ENCODE measurements at regions not wholly inside any gene's neighbourhood (a gene's known extent, or its start where the extent isn't known, plus 50 kb on each side); places are given as distances from the start of the nearest gene placed in this dataset.

GRCh38 chr9:81375187-81376100, 313.9 kb downstream of the TLE1 start:
- Histone ChIP-seq H3K36me3 (ENCODE audit: control insufficient read depth, insufficient read depth, low read length) (no peaks in the 10 kb centered on the region), H3K27ac (ENCODE audit: low read depth, low read length, severe bottlenecking) (peak overlapping the region; percentile 47), H3K9me3 (ENCODE audit: control insufficient read depth, low read length) (no peaks in the 10 kb centered on the region), H3K4me3 (ENCODE audit: extremely low read depth, insufficient read depth, low read length, poor library complexity, severe bottlenecking) (no peak overlapping the region), H3K4me1 (ENCODE audit: control insufficient read depth, insufficient read depth, low read length, poor library complexity, severe bottlenecking) (peaks cover 12% of the 10 kb centered on the region)
- WGBS, 2 experiments (ENCODE audit: insufficient coverage in 2 of 2): 88 to 94% methylated on average over 5 to 7 of the region's 10 CpGs

GRCh38 chr9:81374459-81375186, 314.7 kb downstream of the TLE1 start:
- Histone ChIP-seq H3K4me3 (ENCODE audit: extremely low read depth, insufficient read depth, low read length, poor library complexity, severe bottlenecking) (no peak overlapping the region), H3K27ac (ENCODE audit: low read depth, low read length, severe bottlenecking) (peak overlapping the region; percentile 47), H3K36me3 (ENCODE audit: control insufficient read depth, insufficient read depth, low read length) (no peaks in the 10 kb centered on the region), H3K9me3 (ENCODE audit: control insufficient read depth, low read length) (no peaks in the 10 kb centered on the region), H3K4me1 (ENCODE audit: control insufficient read depth, insufficient read depth, low read length, poor library complexity, severe bottlenecking) (peaks cover 12% of the 10 kb centered on the region)
- WGBS, 2 experiments (ENCODE audit: insufficient coverage in 2 of 2): 79 to 81% methylated on average over 2 to 3 of the region's 4 CpGs

- 81 to 92% methylated on average over 4 of the region's 4 CpGs for whole genome bisulfite sequencing, 2 experiments (ENCODE audit: insufficient coverage in 2 of 2)
- H3K27ac ChIP-seq (ENCODE audit: low read depth, low read length, severe bottlenecking): no peak overlapping the region
Observed at GRCh38 chr9:81373294-81373693, 316.1 kb downstream of the TLE1 start.

GRCh38 chr9:81372628-81373191, 316.6 kb downstream of the TLE1 start:
- H3K27ac ChIP-seq (ENCODE audit: low read depth, low read length, severe bottlenecking): no peak overlapping the region
- no peaks in the 10 kb centered on the region for H3K36me3 ChIP-seq (ENCODE audit: control insufficient read depth, insufficient read depth, low read length)
- H3K9me3 ChIP-seq (ENCODE audit: control insufficient read depth, low read length): no peaks in the 10 kb centered on the region
- H3K4me3 ChIP-seq (ENCODE audit: extremely low read depth, insufficient read depth, low read length, poor library complexity, severe bottlenecking): no peak overlapping the region
- WGBS, 2 experiments (ENCODE audit: insufficient coverage in 2 of 2): 89 to 95% methylated on average over 3 to 8 of the region's 8 CpGs
- peaks cover 12% of the 10 kb centered on the region for H3K4me1 ChIP-seq (ENCODE audit: control insufficient read depth, insufficient read depth, low read length, poor library complexity, severe bottlenecking)

More at GRCh38 chr9:81373294-81373693, 316.1 kb downstream of the TLE1 start:
- no peaks in the 10 kb centered on the region for H3K36me3 ChIP-seq (ENCODE audit: control insufficient read depth, insufficient read depth, low read length)
- H3K9me3 ChIP-seq (ENCODE audit: control insufficient read depth, low read length): no peaks in the 10 kb centered on the region
- H3K4me3 ChIP-seq (ENCODE audit: extremely low read depth, insufficient read depth, low read length, poor library complexity, severe bottlenecking): no peak overlapping the region
- H3K4me1 ChIP-seq (ENCODE audit: control insufficient read depth, insufficient read depth, low read length, poor library complexity, severe bottlenecking): peaks cover 12% of the 10 kb centered on the region

- WGBS, 2 experiments (ENCODE audit: insufficient coverage in 2 of 2): 83 to 92% methylated on average over 7 of the region's 7 CpGs
Observed at GRCh38 chr9:81371824-81372223, 317.5 kb downstream of the TLE1 start.

GRCh38 chr9:81370650-81371049, 318.7 kb downstream of the TLE1 start:
- WGBS, 2 experiments (ENCODE audit: insufficient coverage in 2 of 2): 87 to 88% methylated on average over 5 to 6 of the region's 7 CpGs
- Histone ChIP-seq H3K9me3 (ENCODE audit: control insufficient read depth, low read length) (no peaks in the 10 kb centered on the region), H3K27ac (ENCODE audit: low read depth, low read length, severe bottlenecking) (no peak overlapping the region), H3K4me3 (ENCODE audit: extremely low read depth, insufficient read depth, low read length, poor library complexity, severe bottlenecking) (no peak overlapping the region), H3K36me3 (ENCODE audit: control insufficient read depth, insufficient read depth, low read length) (no peaks in the 10 kb centered on the region), H3K4me1 (ENCODE audit: control insufficient read depth, insufficient read depth, low read length, poor library complexity, severe bottlenecking) (peaks cover 7% of the 10 kb centered on the region)

More at GRCh38 chr9:81371824-81372223, 317.5 kb downstream of the TLE1 start:
- Histone ChIP-seq H3K4me1 (ENCODE audit: control insufficient read depth, insufficient read depth, low read length, poor library complexity, severe bottlenecking) (peaks cover 12% of the 10 kb centered on the region), H3K27ac (ENCODE audit: low read depth, low read length, severe bottlenecking) (no peak overlapping the region), H3K4me3 (ENCODE audit: extremely low read depth, insufficient read depth, low read length, poor library complexity, severe bottlenecking) (no peak overlapping the region), H3K36me3 (ENCODE audit: control insufficient read depth, insufficient read depth, low read length) (no peaks in the 10 kb centered on the region), H3K9me3 (ENCODE audit: control insufficient read depth, low read length) (no peaks in the 10 kb centered on the region)

- Histone ChIP-seq H3K4me3 (ENCODE audit: extremely low read depth, insufficient read depth, low read length, poor library complexity, severe bottlenecking) (no peak overlapping the region), H3K9me3 (ENCODE audit: control insufficient read depth, low read length) (no peaks in the 10 kb centered on the region), H3K27ac (ENCODE audit: low read depth, low read length, severe bottlenecking) (no peak overlapping the region), H3K4me1 (ENCODE audit: control insufficient read depth, insufficient read depth, low read length, poor library complexity, severe bottlenecking) (peaks cover 5% of the 10 kb centered on the region), H3K36me3 (ENCODE audit: control insufficient read depth, insufficient read depth, low read length) (no peaks in the 10 kb centered on the region)
- 85 to 88% methylated on average over 2 of the region's 3 CpGs for WGBS, 2 experiments (ENCODE audit: insufficient coverage in 2 of 2)
Observed at GRCh38 chr9:81370096-81370495, 319.3 kb downstream of the TLE1 start.

- 100% methylated on average over 1 of the region's 1 CpG for WGBS, 2 experiments (ENCODE audit: insufficient coverage in 2 of 2)
- no peaks in the 10 kb centered on the region for H3K36me3 ChIP-seq (ENCODE audit: control insufficient read depth, insufficient read depth, low read length)
- no peak overlapping the region for H3K27ac ChIP-seq (ENCODE audit: low read depth, low read length, severe bottlenecking)
- no peaks in the 10 kb centered on the region for H3K4me1 ChIP-seq (ENCODE audit: control insufficient read depth, insufficient read depth, low read length, poor library complexity, severe bottlenecking)
- no peak overlapping the region for H3K4me3 ChIP-seq (ENCODE audit: extremely low read depth, insufficient read depth, low read length, poor library complexity, severe bottlenecking)
- peaks cover 4% of the 10 kb centered on the region for H3K9me3 ChIP-seq (ENCODE audit: control insufficient read depth, low read length)
Observed at GRCh38 chr9:81369121-81369520, 320.2 kb downstream of the TLE1 start.

GRCh38 chr9:81363916-81364480, 325.3 kb downstream of the TLE1 start:
- H3K4me1 ChIP-seq (ENCODE audit: control insufficient read depth, insufficient read depth, low read length, poor library complexity, severe bottlenecking): no peaks in the 10 kb centered on the region
- H3K36me3 ChIP-seq (ENCODE audit: control insufficient read depth, insufficient read depth, low read length): no peaks in the 10 kb centered on the region
- 80 to 96% methylated on average over 4 to 6 of the region's 6 CpGs for WGBS, 2 experiments (ENCODE audit: insufficient coverage in 2 of 2)
- H3K27ac ChIP-seq (ENCODE audit: low read depth, low read length, severe bottlenecking): no peak overlapping the region
- peaks cover 4% of the 10 kb centered on the region for H3K9me3 ChIP-seq (ENCODE audit: control insufficient read depth, low read length)
- H3K4me3 ChIP-seq (ENCODE audit: extremely low read depth, insufficient read depth, low read length, poor library complexity, severe bottlenecking): no peak overlapping the region

- Histone ChIP-seq H3K4me3 (ENCODE audit: extremely low read depth, insufficient read depth, low read length, poor library complexity, severe bottlenecking) (no peak overlapping the region), H3K27ac (ENCODE audit: low read depth, low read length, severe bottlenecking) (no peak overlapping the region), H3K36me3 (ENCODE audit: control insufficient read depth, insufficient read depth, low read length) (no peaks in the 10 kb centered on the region), H3K9me3 (ENCODE audit: control insufficient read depth, low read length) (peaks cover 4% of the 10 kb centered on the region), H3K4me1 (ENCODE audit: control insufficient read depth, insufficient read depth, low read length, poor library complexity, severe bottlenecking) (no peaks in the 10 kb centered on the region)
- 100% methylated on average over 1 of the region's 2 CpGs; no CpG with 5 or more reads in 1 of the 2 experiments for WGBS, 2 experiments (ENCODE audit: insufficient coverage in 2 of 2)
Observed at GRCh38 chr9:81361296-81361695, 328.1 kb downstream of the TLE1 start.
